Activated CD4-positive, alpha-beta T cell treated with anti-CD3 and anti-CD28 coated beads, Interleukin-2, Interleukin-6, amounts not matched to agents 100 ng/mL and 50 ng/mL, durations not matched to agents 16 hours and 8 hours (primary cell): ENCODE measurements at regions not wholly inside any gene's neighbourhood (a gene's known extent, or its start where the extent isn't known, plus 50 kb on each side); places are given as distances from the start of the nearest gene placed in this dataset.

Source experiments
- DNase-seq: peaks from one replicate; pipeline ENCODE4 v3.0.0-alpha.2; 2020

GRCh38 chr3:182092662-182093262, 381.0 kb downstream of the SOX2 start:
- DNase-seq, result no peak

GRCh38 chr3:182094321-182094720, 382.6 kb downstream of the SOX2 start:
- DNase-seq, result no peak

- no peak for DNase-seq
Observed at GRCh38 chr3:182104881-182105280, 393.2 kb downstream of the SOX2 start.

- DNase-seq, result no peak
Observed at GRCh38 chr3:182105875-182106274, 394.1 kb downstream of the SOX2 start.

GRCh38 chr3:182108371-182108770, 396.6 kb downstream of the SOX2 start:
- no peak for DNase-seq

- DNase-seq, result no peak
Observed at GRCh38 chr3:182111967-182112366, 400.2 kb downstream of the SOX2 start.

GRCh38 chr3:182115328-182116015, 403.7 kb downstream of the SOX2 start:
- DNase-seq, result no peak

- DNase-seq, result no peak
Observed at GRCh38 chr3:182116386-182116785, 404.7 kb downstream of the SOX2 start.

GRCh38 chr3:182117131-182117530, 405.4 kb downstream of the SOX2 start:
- DNase-seq, result no peak

GRCh38 chr3:182117583-182117982, 405.9 kb downstream of the SOX2 start:
- no peak for DNase-seq

GRCh38 chr3:182118066-182118465, 406.3 kb downstream of the SOX2 start:
- no peak for DNase-seq

GRCh38 chr3:182121401-182121800, 409.7 kb downstream of the SOX2 start:
- DNase-seq, result no peak

GRCh38 chr3:182122779-182123178, 411.1 kb downstream of the SOX2 start:
- DNase-seq, result no peak

- no peak for DNase-seq
Observed at GRCh38 chr3:182124187-182124586, 412.5 kb downstream of the SOX2 start.

- no peak for DNase-seq
Observed at GRCh38 chr3:182124716-182125115, 413.0 kb downstream of the SOX2 start.

GRCh38 chr3:182129740-182130139, 418.0 kb downstream of the SOX2 start:
- DNase-seq, result no peak

GRCh38 chr3:182133752-182134151, 422.0 kb downstream of the SOX2 start:
- no peak for DNase-seq

GRCh38 chr3:182135056-182135455, 423.3 kb downstream of the SOX2 start:
- no peak for DNase-seq

GRCh38 chr3:182136008-182136910, 424.5 kb downstream of the SOX2 start:
- no peak for DNase-seq

GRCh38 chr3:182138393-182138792, 426.7 kb downstream of the SOX2 start:
- no peak for DNase-seq

GRCh38 chr3:182139627-182140357, 428.1 kb downstream of the SOX2 start:
- no peak for DNase-seq

- DNase-seq, result no peak
Observed at GRCh38 chr3:182142928-182143327, 431.2 kb downstream of the SOX2 start.

- DNase-seq, result no peak
Observed at GRCh38 chr3:182143903-182144302, 432.2 kb downstream of the SOX2 start.
